ENCODE measurements at regions not wholly inside any gene's neighbourhood (a gene's known extent, or its start where the extent isn't known, plus 50 kb on each side); places are given as distances from the start of the nearest gene placed in this dataset.
"Not testable (repeated sequence)": the region's sequence is repeated elsewhere in the genome, so short reads cannot be mapped to it uniquely, and the experiment has no call there.

- DNase-seq (ENCODE audit: low spot score) (no peak), ATAC-seq (no peak)
Measured at GRCh38 chr3:95670765-95671164, 1143.6 kb upstream of the EPHA6 start.

GRCh38 chr3:95673215-95673614, 1141.2 kb upstream of the EPHA6 start:
- DNase-seq (ENCODE audit: low spot score): no peak
- no peak for ATAC-seq

DNA sequence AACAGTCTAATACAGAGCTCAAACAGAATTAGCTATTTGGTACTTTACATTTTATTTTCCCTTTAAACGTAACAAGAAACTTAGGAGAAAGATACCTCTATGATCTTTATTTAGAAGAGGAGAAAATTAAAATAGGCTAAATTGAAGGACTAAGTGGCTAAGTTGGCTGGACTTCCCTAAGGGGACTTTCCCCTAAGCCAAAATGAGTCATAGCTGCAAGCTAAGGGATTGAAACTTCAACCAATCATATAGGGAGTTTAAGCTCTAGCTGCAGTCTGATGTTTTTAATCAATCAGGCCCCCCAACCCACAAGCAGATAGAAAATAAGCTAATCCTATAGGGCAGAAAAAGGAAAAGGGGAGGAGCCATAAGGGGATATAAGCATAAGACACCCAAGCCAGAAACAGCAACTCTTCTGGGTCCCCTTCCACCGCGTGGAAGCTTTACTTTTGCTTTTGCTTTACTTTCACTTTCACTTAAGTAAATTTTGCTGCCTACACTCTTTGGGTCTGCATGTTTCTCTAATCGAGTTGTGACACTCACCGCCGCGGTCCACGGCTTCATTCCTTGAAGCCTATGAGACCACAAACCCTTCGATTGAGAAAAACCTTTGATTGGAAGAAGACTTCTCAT, 1108.5 kb upstream of the EPHA6 start:
- ATAC-seq (peak; percentile 48), DNase-seq (ENCODE audit: low spot score) (no peak)

- DNase-seq (ENCODE audit: low spot score) (no peak), ATAC-seq (no peak)
Measured at GRCh38 chr3:95707268-95707667, 1107.1 kb upstream of the EPHA6 start.

DNA sequence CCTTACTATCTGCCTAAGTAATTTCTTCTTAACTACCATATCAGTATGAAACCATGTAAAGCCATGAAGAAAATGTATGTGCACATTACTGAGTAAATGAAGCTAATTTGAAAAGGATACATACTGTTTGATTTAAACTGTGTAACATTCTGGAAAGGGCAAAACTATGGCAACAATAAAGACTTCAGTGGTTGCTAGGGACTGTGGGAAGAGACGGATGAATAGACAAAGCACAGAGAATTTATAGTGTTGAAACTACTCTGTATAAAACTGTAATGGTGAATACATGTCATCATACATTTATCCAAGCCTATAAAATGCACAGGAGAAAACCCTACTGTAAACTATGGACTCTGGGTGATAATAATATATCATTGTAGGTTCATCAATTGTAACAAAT, 1103.7 kb upstream of the EPHA6 start:
- ATAC-seq (no peak), DNase-seq (ENCODE audit: low spot score) (no peak)

- ATAC-seq (no peak), DNase-seq (ENCODE audit: low spot score) (no peak)
Measured at GRCh38 chr3:95711789-95712188, 1102.6 kb upstream of the EPHA6 start.

GRCh38 chr3:95715128-95715527, 1099.3 kb upstream of the EPHA6 start:
- no peak for DNase-seq (ENCODE audit: low spot score)
- ATAC-seq: no peak

DNA sequence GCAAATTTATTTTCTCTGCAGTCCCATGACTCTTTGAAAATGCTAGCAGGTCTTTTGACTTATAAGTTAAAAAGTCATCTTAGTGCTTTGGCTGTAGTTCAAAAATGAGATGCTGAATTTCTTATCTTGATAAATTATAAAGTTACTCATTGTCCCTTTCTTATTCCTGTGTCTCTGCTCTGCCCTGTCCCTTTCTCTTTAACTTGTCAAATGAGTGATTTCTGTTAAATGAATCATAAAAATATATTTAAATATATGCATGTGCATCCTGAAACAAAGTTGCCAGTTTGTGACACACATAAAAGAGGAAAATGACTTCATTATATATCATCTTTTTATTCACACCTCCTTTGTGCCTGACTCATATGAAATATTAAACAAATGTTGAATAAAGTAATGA, 1097.3 kb upstream of the EPHA6 start:
- DNase-seq (ENCODE audit: low spot score) (no peak), ATAC-seq (no peak)

DNA sequence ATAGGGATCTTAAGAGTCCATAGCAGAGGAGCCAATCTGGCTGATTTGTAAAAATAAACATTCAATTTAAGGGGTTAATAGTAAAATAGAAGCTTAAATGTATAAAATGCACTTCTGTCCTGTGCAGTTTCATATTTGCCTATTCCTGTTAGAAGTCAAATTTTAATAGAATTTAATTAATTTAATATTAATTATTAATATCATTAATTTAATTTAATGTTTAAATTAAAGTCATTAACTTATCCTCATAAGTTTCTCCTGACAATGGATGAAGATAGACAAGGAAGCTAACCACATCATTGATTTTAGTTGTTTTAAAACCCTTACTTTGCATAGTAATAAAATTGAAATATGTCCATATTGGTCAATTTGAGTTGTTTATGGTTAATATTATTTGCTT, 1096.2 kb upstream of the EPHA6 start:
- no peak for DNase-seq (ENCODE audit: low spot score)
- ATAC-seq: no peak

- ATAC-seq (no peak), DNase-seq (ENCODE audit: low spot score) (no peak)
Measured at GRCh38 chr3:95719481-95719880, 1094.9 kb upstream of the EPHA6 start.

DNA sequence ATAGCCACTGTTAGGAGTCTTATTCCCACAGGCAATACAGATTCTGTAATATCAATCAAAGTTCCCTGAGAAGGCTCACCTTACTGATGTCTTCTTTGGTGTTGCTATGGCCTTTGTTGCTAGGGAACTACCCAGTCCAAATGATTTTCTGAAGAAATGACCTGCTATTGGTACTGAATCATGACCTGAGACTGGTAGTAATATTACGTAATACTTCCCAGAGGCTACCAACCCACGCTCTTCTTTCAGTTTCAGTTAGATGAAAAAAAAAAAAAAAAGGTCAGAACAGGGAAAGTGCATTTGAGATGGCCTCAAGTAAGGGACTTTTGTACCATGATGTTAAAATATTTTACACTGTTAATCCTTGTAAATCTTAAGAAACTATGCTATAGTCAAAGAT, 1092.5 kb upstream of the EPHA6 start:
- ATAC-seq (peak; percentile 42), DNase-seq (ENCODE audit: low spot score) (no peak)

DNA sequence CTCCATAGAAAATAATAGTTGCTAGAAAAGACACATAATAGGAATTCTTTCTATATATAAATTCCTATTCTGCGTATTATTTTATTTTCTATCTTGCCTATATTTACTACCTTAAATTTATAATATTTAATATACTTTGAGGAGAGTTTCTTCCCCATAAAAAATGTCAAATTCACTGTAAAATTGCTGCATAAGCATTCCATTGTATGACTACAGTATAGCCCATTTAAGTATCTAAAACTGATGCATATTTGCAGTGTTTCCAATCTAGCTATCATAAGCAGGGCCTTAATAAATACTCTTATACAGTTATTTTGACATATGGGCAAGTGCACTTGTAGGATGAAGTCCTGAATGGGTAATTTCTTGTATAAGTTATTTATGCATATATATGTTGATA, 1088.6 kb upstream of the EPHA6 start:
- DNase-seq (ENCODE audit: low spot score) (no peak), ATAC-seq (no peak)

DNA sequence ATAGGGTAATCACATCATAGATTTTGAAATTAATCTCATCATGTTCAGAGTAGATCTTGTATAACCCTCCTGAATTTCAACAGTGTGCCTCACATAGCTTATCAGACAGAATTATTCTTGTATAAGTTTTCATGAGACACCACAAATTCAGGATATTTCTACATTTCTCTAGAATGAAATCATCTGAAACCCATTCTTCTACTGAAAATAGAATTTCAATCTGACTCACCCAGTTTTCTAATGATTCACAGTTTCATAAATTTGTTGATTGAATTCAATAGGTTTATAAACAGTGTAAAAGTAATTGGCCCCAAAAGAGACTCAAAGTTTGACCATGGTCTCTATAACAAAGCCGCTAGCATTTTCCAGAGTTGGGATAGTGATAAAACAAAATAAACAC, 1082.6 kb upstream of the EPHA6 start:
- no peak for ATAC-seq
- no peak for DNase-seq (ENCODE audit: low spot score)

DNA sequence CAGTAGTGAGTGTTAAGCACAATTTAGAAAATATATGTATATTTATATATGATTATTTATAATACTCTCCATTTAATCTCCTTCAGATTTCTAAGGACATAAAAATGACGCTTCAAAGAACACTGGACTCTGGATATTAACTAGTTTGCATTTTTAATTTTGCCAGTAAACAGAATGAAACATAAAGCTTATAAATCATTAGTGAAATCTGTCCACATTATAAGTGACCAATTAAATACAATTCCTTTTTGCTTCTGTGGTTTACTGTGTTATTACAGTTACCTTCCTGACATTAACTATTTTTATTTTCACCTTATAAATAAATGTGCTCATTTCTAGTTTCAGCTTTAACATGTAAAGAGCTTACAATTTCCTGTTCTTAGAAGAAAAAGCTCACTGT, 1081.1 kb upstream of the EPHA6 start:
- no peak for ATAC-seq
- no peak for DNase-seq (ENCODE audit: low spot score)

- DNase-seq (ENCODE audit: low spot score) (no peak), ATAC-seq (no peak)
Measured at GRCh38 chr3:95738045-95738444, 1076.3 kb upstream of the EPHA6 start.

DNA sequence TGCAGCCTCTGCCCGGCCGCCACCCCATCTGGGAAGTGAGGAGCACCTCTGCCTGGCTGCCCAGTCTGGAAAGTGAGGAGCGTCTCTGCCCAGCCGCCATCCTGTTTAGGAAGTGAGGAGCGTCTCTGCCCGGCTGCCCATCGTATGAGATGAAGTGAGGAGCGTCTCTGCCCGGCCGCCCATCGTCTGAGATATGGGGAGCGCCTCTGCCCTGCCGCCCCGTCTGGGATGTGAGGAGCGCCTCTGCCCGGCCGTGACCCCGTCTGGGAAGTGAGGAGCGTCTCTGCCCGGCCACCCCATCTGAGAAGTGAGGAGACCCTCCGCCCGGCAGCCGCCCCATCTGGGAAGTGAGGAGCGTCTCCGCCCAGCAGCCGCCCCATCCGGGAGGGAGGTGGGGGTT, 1069.5 kb upstream of the EPHA6 start:
- ATAC-seq; DNase-seq (ENCODE audit: low spot score): not testable (repeated sequence)

DNA sequence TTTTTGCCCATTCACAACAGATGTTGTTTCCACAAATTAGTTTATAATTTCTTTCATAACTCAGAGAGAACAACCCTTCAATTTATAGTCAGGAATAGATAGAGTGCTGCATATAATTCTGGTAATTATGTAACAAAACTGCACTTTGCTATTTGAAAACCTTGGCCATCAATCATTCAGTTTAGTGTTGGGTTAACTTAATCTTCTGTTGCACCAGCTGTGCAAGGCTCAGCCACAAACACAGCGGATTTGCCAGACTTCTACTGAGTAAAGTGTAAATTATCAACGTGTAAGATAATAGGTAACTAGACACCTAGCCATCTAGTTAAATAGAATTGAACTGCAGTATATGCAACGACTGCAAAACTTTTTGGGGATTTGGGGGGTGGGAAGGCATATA, 1064.3 kb upstream of the EPHA6 start:
- no peak for ATAC-seq
- no peak for DNase-seq (ENCODE audit: low spot score)

GRCh38 chr3:95751509-95751908, 1062.9 kb upstream of the EPHA6 start:
- DNase-seq (ENCODE audit: low spot score): no peak
- ATAC-seq: no peak

DNA sequence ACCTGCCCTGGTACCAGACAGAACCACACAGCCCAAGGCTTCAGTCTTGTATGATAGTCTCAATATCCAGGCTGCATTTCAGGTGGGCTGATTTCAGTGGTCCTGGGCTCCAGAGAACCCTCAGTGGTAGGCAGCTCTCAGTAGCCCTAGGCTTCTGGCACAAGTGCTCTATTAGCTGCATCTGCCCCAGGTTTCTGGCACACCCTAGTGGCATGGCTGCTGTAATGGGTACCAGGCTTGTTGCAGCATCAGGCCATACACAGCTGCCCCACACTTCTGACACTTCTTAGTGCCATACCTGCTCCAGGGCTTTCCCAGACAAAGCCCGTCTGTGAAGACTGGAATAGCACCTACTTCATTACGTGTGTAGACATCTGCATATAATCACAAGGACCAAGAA, 1062.2 kb upstream of the EPHA6 start:
- ATAC-seq: peak; percentile 47
- no peak for DNase-seq (ENCODE audit: low spot score)

- ATAC-seq (no peak), DNase-seq (ENCODE audit: low spot score) (no peak)
Measured at GRCh38 chr3:95758707-95759106, 1055.7 kb upstream of the EPHA6 start.

- ATAC-seq (no peak), DNase-seq (ENCODE audit: low spot score) (no peak)
Measured at GRCh38 chr3:95759614-95760301, 1054.6 kb upstream of the EPHA6 start.

DNA sequence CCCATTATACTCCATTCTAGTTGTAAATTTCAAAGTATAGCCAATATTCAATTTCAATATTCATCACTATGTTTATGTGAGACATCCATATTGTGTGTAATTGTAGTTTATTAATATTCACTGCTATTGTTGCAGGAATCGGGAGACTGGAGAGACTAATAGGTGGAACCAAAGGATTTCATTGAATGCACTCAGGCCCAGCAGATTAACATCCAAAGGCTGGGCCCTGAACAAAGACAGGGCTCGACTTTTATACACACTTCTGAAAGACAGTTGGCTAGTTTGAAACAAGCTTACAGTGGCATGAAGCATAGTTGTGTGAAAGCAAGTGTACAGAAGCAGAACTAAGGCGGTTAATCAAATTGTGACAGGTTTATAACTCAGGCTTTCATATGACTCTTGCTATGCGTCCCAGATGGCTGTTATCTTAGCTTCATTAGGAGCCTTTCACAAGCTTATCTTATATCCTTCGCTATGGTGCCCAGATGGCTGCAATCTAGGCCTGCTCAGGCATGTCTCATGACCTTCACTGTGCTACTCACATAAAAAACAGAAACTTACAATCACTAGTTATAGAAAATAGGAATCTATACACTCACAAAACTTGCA, 1038.8 kb upstream of the EPHA6 start:
- ATAC-seq (no peak), DNase-seq (ENCODE audit: low spot score) (no peak)

DNA sequence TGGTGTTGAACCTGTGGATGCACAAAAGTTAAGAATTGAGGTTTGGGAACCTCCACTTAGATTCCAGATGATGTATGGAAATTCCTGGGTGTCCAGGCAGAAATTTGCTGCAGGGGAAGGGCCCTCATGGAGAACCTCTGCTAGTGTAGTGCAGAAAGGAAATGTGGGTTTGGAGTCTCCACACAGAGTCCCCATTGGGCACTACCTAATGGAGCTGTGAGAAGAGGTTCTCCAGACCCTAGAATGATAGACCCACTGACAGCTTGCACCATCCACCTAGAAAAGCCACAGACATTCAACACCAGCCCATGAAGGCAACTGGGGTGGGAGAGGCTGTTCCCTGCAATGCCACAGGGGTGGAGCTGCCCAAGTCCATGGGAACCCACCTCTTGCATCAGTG, 1032.8 kb upstream of the EPHA6 start:
- DNase-seq (ENCODE audit: low spot score) (no peak), ATAC-seq (no peak)

All from left lobe of liver (tissue), 2 donors.